ENCODE measurements at regions not wholly inside any gene's neighbourhood (a gene's known extent, or its start where the extent isn't known, plus 50 kb on each side); places are given as distances from the start of the nearest gene placed in this dataset.

GRCh38 chr11:112343368-112344039 lies 82.8 kb upstream of the PLET1 start:
- TF ChIP-seq CTCF (IDR thresholded peaks at IDR 0.05) (no peak), POLR2AphosphoS5 (IDR thresholded peaks at IDR 0.05; ENCODE audit: insufficient read depth in 1 of 2, low read depth in 1 of 2) (no peak), POLR2A (IDR thresholded peaks at IDR 0.05) (no peak)

All from vagina (tissue), 2 donors.